ENCODE measurements at regions not wholly inside any gene's neighbourhood (a gene's known extent, or its start where the extent isn't known, plus 50 kb on each side); places are given as distances from the start of the nearest gene placed in this dataset.

DNA sequence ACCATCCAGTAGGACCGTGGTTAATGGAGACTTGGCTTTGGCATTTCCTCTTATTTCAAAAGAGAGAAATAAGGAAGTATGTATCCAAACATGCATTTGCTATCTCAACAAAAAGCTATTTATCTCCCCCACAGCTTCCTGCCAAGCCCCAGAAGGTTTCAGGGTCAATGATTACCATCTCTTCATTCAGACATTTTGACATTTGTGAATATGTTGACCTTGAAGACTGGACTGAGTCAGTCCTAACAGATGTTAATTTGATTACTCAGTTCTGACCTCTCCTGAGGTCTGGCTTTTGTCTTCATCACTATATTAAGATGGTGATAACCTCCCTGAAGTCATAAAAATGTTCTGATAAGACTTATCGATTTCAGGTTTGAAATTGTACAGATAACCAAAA, 479.4 kb downstream of the AGTPBP1 start:
- Histone ChIP-seq H2AFZ (ENCODE audit: low read length) (no peak overlapping the region), H3K27ac (ENCODE audit: low read depth, low read length, poor library complexity, severe bottlenecking) (no peak overlapping the region), H3K4me1 (ENCODE audit: insufficient read depth, low read length, poor library complexity, severe bottlenecking) (no peaks in the 10 kb centered on the region), H4K20me1 (ENCODE audit: insufficient read depth, low read length) (no peaks in the 10 kb centered on the region), H3K79me2 (ENCODE audit: insufficient read depth, low read depth, low read length) (no peaks in the 10 kb centered on the region), H3K36me3 (ENCODE audit: insufficient read depth, low read length) (no peaks in the 10 kb centered on the region), H3K4me2 (ENCODE audit: low read length) (no peak overlapping the region), H3K9me2 (ENCODE audit: insufficient read depth, low read length) (no peaks in the 10 kb centered on the region), H3K9me3 (ENCODE audit: low read length) (no peaks in the 10 kb centered on the region), H3K4me3 (ENCODE audit: low read depth, low read length, poor library complexity, severe bottlenecking) (no peak overlapping the region)
- no TSS peak for BruUV-seq (replicated peaks)
- TF ChIP-seq, protein P1, sequence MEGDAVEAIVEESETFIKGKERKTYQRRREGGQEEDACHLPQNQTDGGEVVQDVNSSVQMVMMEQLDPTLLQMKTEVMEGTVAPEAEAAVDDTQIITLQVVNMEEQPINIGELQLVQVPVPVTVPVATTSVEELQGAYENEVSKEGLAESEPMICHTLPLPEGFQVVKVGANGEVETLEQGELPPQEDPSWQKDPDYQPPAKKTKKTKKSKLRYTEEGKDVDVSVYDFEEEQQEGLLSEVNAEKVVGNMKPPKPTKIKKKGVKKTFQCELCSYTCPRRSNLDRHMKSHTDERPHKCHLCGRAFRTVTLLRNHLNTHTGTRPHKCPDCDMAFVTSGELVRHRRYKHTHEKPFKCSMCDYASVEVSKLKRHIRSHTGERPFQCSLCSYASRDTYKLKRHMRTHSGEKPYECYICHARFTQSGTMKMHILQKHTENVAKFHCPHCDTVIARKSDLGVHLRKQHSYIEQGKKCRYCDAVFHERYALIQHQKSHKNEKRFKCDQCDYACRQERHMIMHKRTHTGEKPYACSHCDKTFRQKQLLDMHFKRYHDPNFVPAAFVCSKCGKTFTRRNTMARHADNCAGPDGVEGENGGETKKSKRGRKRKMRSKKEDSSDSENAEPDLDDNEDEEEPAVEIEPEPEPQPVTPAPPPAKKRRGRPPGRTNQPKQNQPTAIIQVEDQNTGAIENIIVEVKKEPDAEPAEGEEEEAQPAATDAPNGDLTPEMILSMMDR (conservative IDR thresholded peaks at IDR 0.05; ENCODE audit: low read length) = no peak
- no peak for TF ChIP-seq EZH2phosphoT487 (IDR thresholded peaks at IDR 0.05; ENCODE audit: borderline replicate concordance, low read depth, low read length)
- ChIA-PET CTCF (ENCODE audit: unreplicated experiment) (no interaction called here), POLR2A (interaction anchor here (0.7 kb wide), 1 partner anchor 70 kb away, joined by 3 read pairs; no protein-coding TSS in a partner anchor)
- DNase-seq (ENCODE audit: low spot score) = no peak
- intact Hi-C loops (cut with micrococcal nuclease; ENCODE audit: unreplicated experiment) = no loop called here

DNA sequence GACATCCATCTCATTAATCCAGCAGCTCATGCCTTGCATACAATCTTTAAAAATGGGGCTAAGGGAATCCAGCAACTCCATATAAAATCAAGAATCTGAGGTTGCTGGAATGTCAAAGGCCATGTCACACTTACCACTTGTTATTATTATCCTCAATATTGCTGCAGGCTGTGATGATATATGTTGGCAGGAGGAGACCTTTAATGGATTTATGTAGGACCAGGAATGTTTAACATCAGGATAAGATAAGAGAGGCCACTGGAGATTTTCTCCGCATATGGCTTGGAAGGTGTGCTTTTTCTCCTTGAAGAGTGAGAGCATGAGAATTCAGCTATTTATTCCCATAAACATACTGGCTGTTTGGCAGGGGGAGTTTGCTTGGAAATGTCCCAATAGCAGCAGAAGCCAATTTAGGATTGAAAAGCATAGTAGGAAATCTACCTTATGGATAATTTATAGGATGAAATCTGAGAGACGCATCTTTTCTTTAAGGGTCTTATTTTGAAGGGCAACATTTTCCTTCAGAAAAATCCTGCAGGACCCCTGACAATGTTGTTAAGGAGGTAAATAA, 481.4 kb downstream of the AGTPBP1 start:
- BruUV-seq (replicated peaks) = no TSS peak
- Histone ChIP-seq H3K4me1 (ENCODE audit: insufficient read depth, low read length, poor library complexity, severe bottlenecking) (no peaks in the 10 kb centered on the region), H2AFZ (ENCODE audit: low read length) (no peak overlapping the region), H3K27ac (ENCODE audit: low read depth, low read length, poor library complexity, severe bottlenecking) (no peak overlapping the region), H3K9me2 (ENCODE audit: insufficient read depth, low read length) (no peaks in the 10 kb centered on the region), H3K4me2 (ENCODE audit: low read length) (no peak overlapping the region), H3K4me3 (ENCODE audit: low read depth, low read length, poor library complexity, severe bottlenecking) (no peak overlapping the region), H3K79me2 (ENCODE audit: insufficient read depth, low read depth, low read length) (no peaks in the 10 kb centered on the region), H3K36me3 (ENCODE audit: insufficient read depth, low read length) (no peaks in the 10 kb centered on the region), H3K9me3 (ENCODE audit: low read length) (no peaks in the 10 kb centered on the region), H4K20me1 (ENCODE audit: insufficient read depth, low read length) (no peaks in the 10 kb centered on the region)
- ChIA-PET POLR2A (interaction anchor here (0.7 kb wide), 1 partner anchor 35 kb away, joined by 4 read pairs; no protein-coding TSS in a partner anchor), CTCF (ENCODE audit: unreplicated experiment) (no interaction called here)
- DNase-seq (ENCODE audit: low spot score) = no peak
- intact Hi-C loops (cut with micrococcal nuclease; ENCODE audit: unreplicated experiment) = no loop called here
- no peak for TF ChIP-seq EZH2phosphoT487 (IDR thresholded peaks at IDR 0.05; ENCODE audit: borderline replicate concordance, low read depth, low read length)
- TF ChIP-seq, protein P1 (conservative IDR thresholded peaks at IDR 0.05; ENCODE audit: low read length) = no peak

DNA sequence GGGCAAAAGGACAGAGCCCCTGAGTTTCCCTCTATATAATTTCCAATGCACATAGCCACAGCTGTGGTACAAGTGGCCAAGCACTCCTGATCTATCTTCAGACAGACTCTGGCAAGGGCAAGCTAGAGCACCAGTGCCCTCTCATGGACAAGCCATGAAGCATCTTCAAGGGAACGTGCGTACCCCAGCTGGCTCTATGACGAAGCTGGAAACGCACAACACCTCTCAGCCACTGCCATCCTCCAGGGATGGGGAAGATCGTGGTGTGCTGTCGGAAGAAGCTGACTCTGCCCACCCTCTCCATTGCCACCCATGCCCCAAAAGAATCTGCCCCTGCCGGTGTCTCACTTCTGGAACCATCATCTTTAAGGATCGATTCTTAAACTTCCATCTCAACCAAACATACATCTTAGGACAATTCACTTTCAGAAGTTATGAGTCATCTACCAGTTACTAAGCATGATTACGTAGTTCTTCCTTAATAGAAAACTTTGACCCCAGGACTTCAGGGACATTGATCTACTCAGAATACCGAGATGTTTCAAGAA, 482.9 kb downstream of the AGTPBP1 start:
- no TSS peak for BruUV-seq (replicated peaks)
- TF ChIP-seq, protein P1 (conservative IDR thresholded peaks at IDR 0.05; ENCODE audit: low read length) = peak; percentile 45
- no peak for TF ChIP-seq EZH2phosphoT487 (IDR thresholded peaks at IDR 0.05; ENCODE audit: borderline replicate concordance, low read depth, low read length)
- intact Hi-C loops (cut with micrococcal nuclease; ENCODE audit: unreplicated experiment) = no loop called here
- ChIA-PET CTCF (ENCODE audit: unreplicated experiment) (no interaction called here), POLR2A (no interaction called here)
- no peaks in the 10 kb centered on the region for H3K9me3 ChIP-seq (ENCODE audit: low read length)
- no peaks in the 10 kb centered on the region for H3K9me2 ChIP-seq (ENCODE audit: insufficient read depth, low read length)
- H4K20me1 ChIP-seq (ENCODE audit: insufficient read depth, low read length) = no peaks in the 10 kb centered on the region
- no peaks in the 10 kb centered on the region for H3K36me3 ChIP-seq (ENCODE audit: insufficient read depth, low read length)
- H3K27ac ChIP-seq (ENCODE audit: low read depth, low read length, poor library complexity, severe bottlenecking) = no peak overlapping the region
- H3K4me2 ChIP-seq (ENCODE audit: low read length) = no peak overlapping the region
- no peaks in the 10 kb centered on the region for H3K4me1 ChIP-seq (ENCODE audit: insufficient read depth, low read length, poor library complexity, severe bottlenecking)
- peak; percentile 7 for DNase-seq (ENCODE audit: low spot score)
- H3K4me3 ChIP-seq (ENCODE audit: low read depth, low read length, poor library complexity, severe bottlenecking) = no peak overlapping the region
- no peak overlapping the region for H2AFZ ChIP-seq (ENCODE audit: low read length)
- H3K79me2 ChIP-seq (ENCODE audit: insufficient read depth, low read depth, low read length) = no peaks in the 10 kb centered on the region
